Stimulated activated CD8-positive, alpha-beta memory T cell treated with anti-CD3 and anti-CD28 coated beads, Interleukin-4, amount 100 ng/mL, for 24 hours (primary cell): ENCODE measurements at regions not wholly inside any gene's neighbourhood (a gene's known extent, or its start where the extent isn't known, plus 50 kb on each side); places are given as distances from the start of the nearest gene placed in this dataset.
"Not testable (repeated sequence)": the region's sequence is repeated elsewhere in the genome, so short reads cannot be mapped to it uniquely, and the experiment has no call there.

ENCODE experiments used
- DNase-seq: peaks from one replicate; pipeline ENCODE4 v3.0.0-alpha.2; 2020; ENCODE audit warnings: low read depth

GRCh38 chr17:30712859-30713258 is 111.6 kb downstream of the CRLF3 start:
- not testable (repeated sequence) for DNase-seq

- not testable (repeated sequence) for DNase-seq
Measured at GRCh38 chr17:30711626-30712507, 112.6 kb downstream of the CRLF3 start.

- not testable (repeated sequence) for DNase-seq
Measured at GRCh38 chr17:30711176-30711575, 113.3 kb downstream of the CRLF3 start.

- DNase-seq, result not testable (repeated sequence)
Measured at GRCh38 chr17:30710276-30711088, 114.0 kb downstream of the CRLF3 start.

GRCh38 chr17:30709561-30710275 is 114.8 kb downstream of the CRLF3 start:
- not testable (repeated sequence) for DNase-seq

- not testable (repeated sequence) for DNase-seq
Measured at GRCh38 chr17:30709096-30709495, 115.4 kb downstream of the CRLF3 start.

GRCh38 chr17:30708241-30709078 is 116.0 kb downstream of the CRLF3 start:
- DNase-seq, result peak; percentile 47

- not testable (repeated sequence) for DNase-seq
Measured at GRCh38 chr17:30707724-30708240, 116.7 kb downstream of the CRLF3 start.

- DNase-seq, result not testable (repeated sequence)
Measured at GRCh38 chr17:30706461-30707335, 117.8 kb downstream of the CRLF3 start.

- DNase-seq, result not testable (repeated sequence)
Measured at GRCh38 chr17:30706004-30706403, 118.5 kb downstream of the CRLF3 start.

GRCh38 chr17:30701498-30701989 is 122.9 kb downstream of the CRLF3 start:
- DNase-seq, result no peak

GRCh38 chr17:30700833-30701232 is 123.7 kb downstream of the CRLF3 start:
- not testable (repeated sequence) for DNase-seq

- DNase-seq, result peak; percentile 57
Measured at GRCh38 chr17:30697619-30698460, 126.7 kb downstream of the CRLF3 start.

GRCh38 chr17:30696234-30696633 is 128.3 kb downstream of the CRLF3 start:
- DNase-seq, result no peak

GRCh38 chr17:30695265-30695811 is 129.2 kb downstream of the CRLF3 start:
- not testable (repeated sequence) for DNase-seq

GRCh38 chr17:30693772-30694171 is 130.7 kb downstream of the CRLF3 start:
- DNase-seq, result not testable (repeated sequence)

- not testable (repeated sequence) for DNase-seq
Measured at GRCh38 chr17:30689266-30690000, 135.1 kb downstream of the CRLF3 start.
